Kidney epithelial cell (primary cell): ENCODE measurements at regions not wholly inside any gene's neighbourhood (a gene's known extent, or its start where the extent isn't known, plus 50 kb on each side); places are given as distances from the start of the nearest gene placed in this dataset.

Experiments used
- DNase-seq: peaks from one replicate; pipeline ENCODE4 v3.0.0-alpha.2; 2010; ENCODE audit warnings: low read depth
- H3K27me3 ChIP-seq: 2 replicates; pipeline ENCODE4 v1.6.0; 2011; ENCODE audit warnings: low read length; ENCODE audit not compliant: control insufficient read depth, insufficient read depth
- H3K36me3 ChIP-seq: 2 replicates; pipeline ENCODE4 v1.5.1; 2011; ENCODE audit warnings: low read length; ENCODE audit not compliant: control insufficient read depth, insufficient read depth
- H3K4me3 ChIP-seq: 2 replicates; pipeline ENCODE4 v1.5.1; 2011; ENCODE audit warnings: low read depth, mild to moderate bottlenecking, control low read depth, low read length
- CTCF ChIP-seq: IDR thresholded peaks from 2 replicates; pipeline ENCODE4 v1.5.1; 2011; ENCODE audit warnings: mild to moderate bottlenecking, moderate library complexity, low read length, control low read depth, inconsistent platforms; ENCODE audit not compliant: insufficient read depth, poor library complexity, severe bottlenecking

- no peaks in the 10 kb centered on the region for H3K36me3 ChIP-seq
- DNase-seq: no peak
- H3K4me3 ChIP-seq: no peak overlapping the region
- H3K27me3 ChIP-seq: no peaks in the 10 kb centered on the region
- no peak for TF ChIP-seq CTCF
Observed at GRCh38 chr5:173549644-173550043, 66.8 kb downstream of the BOD1 start.

GRCh38 chr5:173547579-173547978 lies 68.9 kb downstream of the BOD1 start:
- Histone ChIP-seq H3K27me3 (no peaks in the 10 kb centered on the region), H3K36me3 (no peaks in the 10 kb centered on the region), H3K4me3 (no peak overlapping the region)
- TF ChIP-seq CTCF: no peak
- peak; percentile 96 for DNase-seq

- TF ChIP-seq CTCF: no peak
- Histone ChIP-seq H3K36me3 (no peaks in the 10 kb centered on the region), H3K27me3 (no peaks in the 10 kb centered on the region), H3K4me3 (no peak overlapping the region)
- no peak for DNase-seq
Observed at GRCh38 chr5:173542964-173543363, 73.5 kb downstream of the BOD1 start.

GRCh38 chr5:173542159-173542558 lies 74.3 kb downstream of the BOD1 start:
- no peak for TF ChIP-seq CTCF
- Histone ChIP-seq H3K36me3 (no peaks in the 10 kb centered on the region), H3K27me3 (no peaks in the 10 kb centered on the region), H3K4me3 (no peak overlapping the region)
- DNase-seq: no peak

GRCh38 chr5:173538654-173539053 lies 77.8 kb downstream of the BOD1 start:
- DNase-seq: no peak
- no peak for TF ChIP-seq CTCF

GRCh38 chr5:173538018-173538417 lies 78.4 kb downstream of the BOD1 start:
- H3K27me3 ChIP-seq: no peaks in the 10 kb centered on the region
- TF ChIP-seq CTCF: no peak
- no peaks in the 10 kb centered on the region for H3K36me3 ChIP-seq
- no peak overlapping the region for H3K4me3 ChIP-seq
- no peak for DNase-seq

More at GRCh38 chr5:173538654-173539053, 77.8 kb downstream of the BOD1 start:
- Histone ChIP-seq H3K4me3 (no peak overlapping the region), H3K36me3 (no peaks in the 10 kb centered on the region), H3K27me3 (no peaks in the 10 kb centered on the region)
